H9 (cell line): ENCODE measurements at regions not wholly inside any gene's neighbourhood (a gene's known extent, or its start where the extent isn't known, plus 50 kb on each side); places are given as distances from the start of the nearest gene placed in this dataset.

Source experiments
- DNase-seq: peaks from one replicate; pipeline ENCODE4 v3.0.0-alpha.2; 2017
- H2AFZ ChIP-seq: one replicate; pipeline ENCODE4 v1.6.1; 2013; ENCODE audit warnings: mild to moderate bottlenecking, low read length, control low read depth, moderate library complexity
- H2AK5ac ChIP-seq: 2 replicates; pipeline ENCODE4 v1.6.1; 2013; ENCODE audit warnings: low read length, control low read depth, mixed read lengths; ENCODE audit not compliant: insufficient read length
- H2BK120ac ChIP-seq: one replicate; pipeline ENCODE4 v1.6.1; 2013; ENCODE audit warnings: low read depth, mild to moderate bottlenecking, low read length, control low read depth, inconsistent platforms; ENCODE audit not compliant: poor library complexity, severe bottlenecking
- H2BK12ac ChIP-seq: 2 replicates; pipeline ENCODE4 v1.6.1; 2013; ENCODE audit warnings: low read length, control low read depth, mixed read lengths, low read depth; ENCODE audit not compliant: insufficient read length
- H2BK15ac ChIP-seq: 2 replicates; pipeline ENCODE4 v1.6.1; 2013; ENCODE audit warnings: low read depth, low read length, control low read depth
- H2BK20ac ChIP-seq: one replicate; pipeline ENCODE4 v1.6.1; 2013; ENCODE audit warnings: low read depth, mild to moderate bottlenecking, low read length, control low read depth, inconsistent platforms; ENCODE audit not compliant: poor library complexity, severe bottlenecking
- H2BK5ac ChIP-seq: 2 replicates; pipeline ENCODE4 v1.6.1; 2013; ENCODE audit warnings: low read length, control low read depth, mixed read lengths; ENCODE audit not compliant: insufficient read length
- H3K14ac ChIP-seq: 2 replicates; pipeline ENCODE4 v1.6.1; 2013; ENCODE audit warnings: low read length, control low read depth; ENCODE audit not compliant: insufficient read depth
- H3K18ac ChIP-seq: 2 replicates; pipeline ENCODE4 v1.6.1; 2013; ENCODE audit warnings: low read depth, mild to moderate bottlenecking, mixed read lengths, low read length, control low read depth; ENCODE audit not compliant: insufficient read length
- H3K23ac ChIP-seq: 2 replicates; pipeline ENCODE4 v1.6.1; 2013; ENCODE audit warnings: low read length, control low read depth, mixed read lengths, low read depth; ENCODE audit not compliant: insufficient read length
- H3K23me2 ChIP-seq: 2 replicates; pipeline ENCODE4 v1.6.1; 2013; ENCODE audit warnings: low read depth, mild to moderate bottlenecking, mixed read lengths, low read length, control low read depth; ENCODE audit not compliant: insufficient read length, poor library complexity, severe bottlenecking
- H3K27ac ChIP-seq: 2 replicates; pipeline ENCODE4 v1.5.1; 2013; ENCODE audit warnings: low read length, control low read depth, mixed read lengths, low read depth; ENCODE audit not compliant: insufficient read length
- H3K27me3 ChIP-seq: 2 replicates; pipeline ENCODE4 v1.6.1; 2013; ENCODE audit warnings: low read length, control low read depth, inconsistent platforms; ENCODE audit not compliant: insufficient read depth
- H3K4ac ChIP-seq: 2 replicates; pipeline ENCODE4 v1.6.1; 2013; ENCODE audit warnings: low read depth, mild to moderate bottlenecking, control low read depth, inconsistent platforms, low read length, moderate library complexity
- H3K4me1 ChIP-seq: 2 replicates; pipeline ENCODE4 v1.6.1; 2013; ENCODE audit warnings: low read length, control low read depth, inconsistent platforms; ENCODE audit not compliant: insufficient read depth
- H3K4me2 ChIP-seq: 2 replicates; pipeline ENCODE4 v1.6.1; 2013; ENCODE audit warnings: low read length, control low read depth, mixed read lengths; ENCODE audit not compliant: insufficient read length, insufficient read depth
- H3K56ac ChIP-seq: 2 replicates; pipeline ENCODE4 v1.6.1; 2013; ENCODE audit warnings: low read depth, mild to moderate bottlenecking, mixed read lengths, low read length, control low read depth; ENCODE audit not compliant: insufficient read length
- H3K79me1 ChIP-seq: 2 replicates; pipeline ENCODE4 v1.6.1; 2013; ENCODE audit warnings: low read depth, mild to moderate bottlenecking, moderate library complexity, low read length, control low read depth, inconsistent platforms; ENCODE audit not compliant: insufficient read depth, poor library complexity, severe bottlenecking
- H3K79me2 ChIP-seq: 2 replicates; pipeline ENCODE4 v1.6.1; 2013; ENCODE audit warnings: low read length, control low read depth, inconsistent platforms; ENCODE audit not compliant: insufficient read depth
- H3K9ac ChIP-seq: 2 replicates; pipeline ENCODE4 v1.6.1; 2013; ENCODE audit warnings: low read length, control low read depth, mixed read lengths; ENCODE audit not compliant: insufficient read length; ENCODE audit errors: extremely low read depth
- H3K9me3 ChIP-seq: one replicate; pipeline ENCODE4 v1.6.1; 2013; ENCODE audit warnings: low read depth, low read length, inconsistent platforms; ENCODE audit not compliant: control insufficient read depth
- H3T11ph ChIP-seq: one replicate; pipeline ENCODE4 v1.6.1; 2013; ENCODE audit warnings: mild to moderate bottlenecking, low read length, control low read depth, inconsistent platforms
- H4K20me1 ChIP-seq: one replicate; pipeline ENCODE4 v1.6.1; 2013; ENCODE audit not compliant: control insufficient read depth, insufficient read length, insufficient read depth
- H4K5ac ChIP-seq: 2 replicates; pipeline ENCODE4 v1.6.1; 2013; ENCODE audit warnings: low read depth, mild to moderate bottlenecking, mixed read lengths, low read length, control low read depth; ENCODE audit not compliant: insufficient read length
- H4K8ac ChIP-seq: replicated peaks from 2 replicates; pipeline ENCODE4 v1.6.1; 2013; ENCODE audit warnings: low read length, control low read depth, mixed read lengths, low read depth; ENCODE audit not compliant: insufficient read length
- H4K91ac ChIP-seq: 2 replicates; pipeline ENCODE4 v1.6.1; 2013; ENCODE audit warnings: low read depth, mild to moderate bottlenecking, moderate library complexity, mixed read lengths, low read length, control low read depth; ENCODE audit not compliant: insufficient read length
- H3K27ac Mint-ChIP-seq, 3 experiments: 2 replicates in 2 of 3; 3 replicates in 1 of 3; pipeline ENCODE4 v1.8.0; 2020 to 2021; ENCODE audit warnings: mixed read lengths in 3 of 3, mild to moderate bottlenecking in 1 of 3, moderate library complexity in 1 of 3
- H3K27me3 Mint-ChIP-seq: 2 replicates; pipeline ENCODE4 v1.8.0; 2021; ENCODE audit warnings: low read depth, mild to moderate bottlenecking, moderate library complexity, mixed read lengths
- H3K36me3 Mint-ChIP-seq, 3 experiments: 2 replicates in 2 of 3; 3 replicates in 1 of 3; pipeline ENCODE4 v1.8.0; 2020 to 2021; ENCODE audit warnings: low read depth in 3 of 3, mixed read lengths in 3 of 3; ENCODE audit not compliant: insufficient read depth in 1 of 3
- H3K4me1 Mint-ChIP-seq, 2 experiments: 2 replicates each; pipeline ENCODE4 v1.8.0; 2020; ENCODE audit warnings: mixed read lengths in 2 of 2
- H3K4me3 Mint-ChIP-seq, 2 experiments: 2 replicates in 1 of 2; 3 replicates in 1 of 2; pipeline ENCODE4 v1.8.0; 2020 to 2021; ENCODE audit warnings: mild to moderate bottlenecking in 2 of 2, mixed read lengths in 2 of 2, moderate library complexity in 1 of 2
- H3K9me3 Mint-ChIP-seq, 2 experiments: 2 replicates in 1 of 2; 3 replicates in 1 of 2; pipeline ENCODE4 v1.8.0; 2020; ENCODE audit warnings: mild to moderate bottlenecking in 2 of 2, mixed read lengths in 2 of 2, moderate library complexity in 1 of 2
- WGBS: extraction: QIAGEN DNeasy Blood & Tissue Kit; methylation state at CpG from one replicate; pipeline ENCODE4 v1.1.7; 2013; ENCODE audit warnings: missing lambda C conversion rate, low lambda C conversion rate, mixed read lengths; ENCODE audit not compliant: insufficient read length; ENCODE audit errors: extremely low coverage; 5-methylcytosine and 5-hydroxymethylcytosine counted together
- TF ChIP-seq, protein P1 (sequence below): fragments of 200-600 bp; sonication (generic); conservative IDR thresholded peaks from 3 replicates; pipeline ENCODE4 v1.8.0; 2021; ENCODE audit warnings: antibody characterized with exemption, mild to moderate bottlenecking

DNA sequence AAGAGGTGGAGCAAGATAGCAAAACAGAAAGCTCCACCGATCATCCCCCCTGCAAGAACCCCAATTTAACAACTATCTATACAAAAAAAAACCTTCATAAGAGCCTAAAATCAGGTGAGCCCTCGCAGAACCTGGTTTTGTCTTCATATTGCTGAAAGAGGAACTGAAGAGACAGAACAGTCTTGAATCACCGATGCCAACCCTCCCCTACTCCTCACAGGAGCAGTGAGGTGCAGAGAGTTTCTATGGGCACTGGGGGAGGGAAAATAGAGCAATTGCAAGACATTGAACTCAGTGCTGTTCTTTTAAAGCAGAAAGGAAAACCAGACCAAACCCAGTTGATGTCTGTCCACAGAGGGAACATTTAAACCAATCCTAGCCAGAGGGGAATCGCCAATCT, 1370.3 kb downstream of the FAM133A start:
- no peaks in the 10 kb centered on the region for H3K23me2 ChIP-seq
- no peak overlapping the region for H3K18ac ChIP-seq
- H3K27ac ChIP-seq, result no peak overlapping the region
- no peak overlapping the region for H3K56ac ChIP-seq
- H2AFZ ChIP-seq, result no peak overlapping the region
- H3K23ac ChIP-seq, result no peak overlapping the region
- no peaks in the 10 kb centered on the region for H3K79me2 ChIP-seq
- WGBS, result no CpG with 5 or more reads among the region's 4 CpGs
- no peak overlapping the region for H2BK20ac ChIP-seq
- H3K4me2 ChIP-seq, result no peak overlapping the region
- H2BK12ac ChIP-seq, result no peak overlapping the region
- no peaks in the 10 kb centered on the region for H3K27me3 Mint-ChIP-seq
- no peaks in the 10 kb centered on the region for H3K79me1 ChIP-seq
- no peak overlapping the region for H3K4me3 Mint-ChIP-seq
- H2AK5ac ChIP-seq, result no peak overlapping the region
- H3K14ac ChIP-seq, result no peak overlapping the region
- H3K9me3 Mint-ChIP-seq, result no peaks in the 10 kb centered on the region
- no peak overlapping the region for H2BK5ac ChIP-seq
- H4K20me1 ChIP-seq, result no peaks in the 10 kb centered on the region
- H3K4ac ChIP-seq, result no peak overlapping the region
- H3K9ac ChIP-seq, result no peak overlapping the region
- H3K27me3 ChIP-seq, result no peaks in the 10 kb centered on the region
- DNase-seq, result no peak
- no peak overlapping the region for H2BK15ac ChIP-seq
- no peaks in the 10 kb centered on the region for H3K4me1 ChIP-seq
- peak overlapping the region in 1 of 3 experiments; percentile 17; a peak in 1 of 7 replicates for H3K27ac Mint-ChIP-seq
- H3K36me3 Mint-ChIP-seq, result 0 out of 7 replicates have a peak, but pooled peaks cover 0 to 3% (median 0%) of the 10 kb centered on the region in 3 experiments
- no peaks in the 10 kb centered on the region for H3K9me3 ChIP-seq
- H3K4me1 Mint-ChIP-seq, result 0 out of 4 replicates have a peak, but pooled peaks cover 0 to 10% of the 10 kb centered on the region in 2 experiments
- H4K8ac ChIP-seq, result no peak overlapping the region
- H3T11ph ChIP-seq, result no peak overlapping the region
- no peak overlapping the region for H2BK120ac ChIP-seq
- H4K5ac ChIP-seq, result no peak overlapping the region
- TF ChIP-seq, protein P1, sequence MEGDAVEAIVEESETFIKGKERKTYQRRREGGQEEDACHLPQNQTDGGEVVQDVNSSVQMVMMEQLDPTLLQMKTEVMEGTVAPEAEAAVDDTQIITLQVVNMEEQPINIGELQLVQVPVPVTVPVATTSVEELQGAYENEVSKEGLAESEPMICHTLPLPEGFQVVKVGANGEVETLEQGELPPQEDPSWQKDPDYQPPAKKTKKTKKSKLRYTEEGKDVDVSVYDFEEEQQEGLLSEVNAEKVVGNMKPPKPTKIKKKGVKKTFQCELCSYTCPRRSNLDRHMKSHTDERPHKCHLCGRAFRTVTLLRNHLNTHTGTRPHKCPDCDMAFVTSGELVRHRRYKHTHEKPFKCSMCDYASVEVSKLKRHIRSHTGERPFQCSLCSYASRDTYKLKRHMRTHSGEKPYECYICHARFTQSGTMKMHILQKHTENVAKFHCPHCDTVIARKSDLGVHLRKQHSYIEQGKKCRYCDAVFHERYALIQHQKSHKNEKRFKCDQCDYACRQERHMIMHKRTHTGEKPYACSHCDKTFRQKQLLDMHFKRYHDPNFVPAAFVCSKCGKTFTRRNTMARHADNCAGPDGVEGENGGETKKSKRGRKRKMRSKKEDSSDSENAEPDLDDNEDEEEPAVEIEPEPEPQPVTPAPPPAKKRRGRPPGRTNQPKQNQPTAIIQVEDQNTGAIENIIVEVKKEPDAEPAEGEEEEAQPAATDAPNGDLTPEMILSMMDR, result no peak
- H4K91ac ChIP-seq, result no peak overlapping the region
